COLO668 (cell line): ENCODE measurements at regions not wholly inside any gene's neighbourhood (a gene's known extent, or its start where the extent isn't known, plus 50 kb on each side); places are given as distances from the start of the nearest gene placed in this dataset.
"Not testable (repeated sequence)": the region's sequence is repeated elsewhere in the genome, so short reads cannot be mapped to it uniquely, and the experiment has no call there.

Experiments used
- DNase-seq: peaks from one replicate; lab custom pipeline; 2025; ENCODE audit not compliant: unreplicated experiment; lab: John Stamatoyannopoulos, UW

- DNase-seq, result no peak
These were observed 66.1 kb downstream of the FOXL3 start for GRCh38 chr7:356087-356486.

DNA sequence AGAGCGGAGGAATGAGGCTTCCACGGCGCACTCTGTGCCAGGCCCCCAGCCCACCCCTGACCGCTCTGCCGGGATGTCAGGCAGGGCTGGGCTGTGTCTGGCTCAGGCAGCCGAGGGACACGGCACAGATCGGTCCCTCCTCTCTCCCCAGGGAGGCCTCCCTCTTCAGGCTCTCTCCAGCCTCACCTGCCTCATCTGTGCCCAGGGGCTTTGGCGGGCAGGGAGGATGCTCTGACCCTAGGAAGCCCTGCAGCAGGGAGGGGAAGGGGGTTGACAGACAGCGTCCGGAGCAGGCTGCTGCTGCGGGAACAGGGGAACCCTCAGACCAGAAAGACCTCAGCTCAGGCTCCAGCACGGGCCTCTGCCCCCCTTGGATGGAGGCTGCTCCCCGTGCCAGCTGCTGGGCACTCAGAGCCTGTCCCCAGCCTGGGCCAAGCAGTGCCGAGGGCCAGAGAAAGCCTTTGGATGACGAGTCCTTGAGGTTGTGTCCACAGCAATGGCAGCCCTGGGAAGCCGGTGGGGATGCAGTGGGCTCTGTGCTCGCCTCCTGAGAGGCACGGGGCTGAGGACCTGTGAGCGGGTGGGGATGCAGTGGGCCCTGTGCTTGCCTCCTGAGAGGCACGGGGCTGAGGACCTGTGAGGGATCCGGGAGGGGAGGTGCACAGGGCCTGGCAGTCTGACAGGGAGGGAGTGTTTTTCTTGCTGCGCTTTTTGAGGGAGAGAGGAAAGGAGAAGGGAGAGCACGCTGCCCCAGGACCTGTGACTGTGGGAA, 66.9 kb downstream of the FOXL3 start:
- no peak for DNase-seq

GRCh38 chr7:357531-358209, 67.7 kb downstream of the FOXL3 start:
- DNase-seq, result no peak

DNA sequence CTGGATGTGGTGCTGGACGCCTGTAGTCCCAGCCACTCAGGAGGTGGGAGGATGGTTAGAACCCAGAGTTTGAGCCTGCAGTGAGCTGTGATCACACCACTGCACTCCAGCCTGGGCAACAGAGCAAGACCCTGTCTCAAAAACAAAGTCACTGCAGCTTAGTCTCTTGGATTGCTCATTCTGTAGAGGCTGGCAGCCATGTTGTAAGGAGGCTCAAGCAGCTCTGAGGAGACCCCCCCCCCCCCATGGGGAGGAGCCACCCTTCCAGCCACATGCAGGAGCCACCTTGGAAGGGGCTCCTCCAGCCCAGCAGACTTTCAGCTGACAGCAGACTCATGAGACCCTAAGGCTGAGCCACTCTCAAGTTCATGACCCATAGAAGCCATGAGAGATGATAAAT, 68.4 kb downstream of the FOXL3 start:
- DNase-seq, result no peak

DNA sequence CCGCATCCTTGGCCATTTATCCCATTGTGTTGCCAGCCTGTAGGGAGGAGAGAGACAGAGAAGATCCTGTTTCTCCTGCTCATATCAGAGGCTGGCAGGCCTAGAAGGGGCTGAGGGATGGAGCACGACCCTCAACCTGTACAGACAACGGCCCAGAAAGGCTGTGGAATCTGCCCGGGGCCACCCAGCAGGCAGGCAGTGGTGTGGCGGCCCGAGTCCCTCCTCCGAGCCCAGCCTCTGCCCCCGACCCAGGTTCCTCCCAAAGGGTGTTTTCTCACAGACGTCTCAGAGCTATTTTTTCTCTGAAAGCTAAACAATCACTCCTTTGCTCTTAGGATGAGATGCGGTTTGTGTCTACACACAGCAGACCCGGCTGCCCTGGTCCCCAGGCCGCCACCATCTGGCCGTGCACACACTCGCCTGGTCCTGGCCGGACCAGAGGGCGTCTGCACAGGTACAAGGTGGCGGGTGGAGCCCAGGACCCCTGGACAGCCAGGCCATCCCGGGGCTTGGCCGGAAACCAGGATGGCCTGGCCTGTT, 69.3 kb downstream of the FOXL3 start:
- DNase-seq, result no peak

DNA sequence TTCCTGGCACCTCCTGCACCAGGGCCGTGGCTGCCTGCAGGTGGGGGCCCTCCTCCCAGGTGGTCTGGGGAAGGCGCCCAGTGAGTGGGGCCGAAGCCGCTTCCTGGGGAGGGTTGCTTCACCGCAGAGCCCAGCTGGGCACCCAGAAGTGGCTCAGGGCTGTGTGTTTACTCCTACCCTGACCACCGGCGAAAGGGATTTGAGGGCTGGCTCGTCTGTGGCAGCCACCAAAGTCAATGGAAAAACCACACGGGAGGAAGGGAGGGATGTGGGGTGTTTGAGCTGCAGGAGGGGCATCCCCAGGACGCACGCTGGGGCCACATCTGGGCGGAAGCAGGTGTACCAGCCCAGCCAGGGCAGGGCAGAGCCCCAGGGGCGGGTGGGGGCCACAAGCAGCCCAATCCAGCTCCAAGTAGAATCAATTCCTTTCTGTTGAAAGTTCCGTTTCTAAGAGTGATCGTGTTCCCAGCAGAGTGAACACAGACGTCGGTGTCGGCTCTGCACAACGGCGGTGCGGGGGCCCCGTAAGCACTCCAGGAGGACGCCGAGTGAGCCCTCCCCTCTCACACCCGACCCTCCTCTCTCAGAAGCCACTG, 69.9 kb downstream of the FOXL3 start:
- DNase-seq, result no peak

DNA sequence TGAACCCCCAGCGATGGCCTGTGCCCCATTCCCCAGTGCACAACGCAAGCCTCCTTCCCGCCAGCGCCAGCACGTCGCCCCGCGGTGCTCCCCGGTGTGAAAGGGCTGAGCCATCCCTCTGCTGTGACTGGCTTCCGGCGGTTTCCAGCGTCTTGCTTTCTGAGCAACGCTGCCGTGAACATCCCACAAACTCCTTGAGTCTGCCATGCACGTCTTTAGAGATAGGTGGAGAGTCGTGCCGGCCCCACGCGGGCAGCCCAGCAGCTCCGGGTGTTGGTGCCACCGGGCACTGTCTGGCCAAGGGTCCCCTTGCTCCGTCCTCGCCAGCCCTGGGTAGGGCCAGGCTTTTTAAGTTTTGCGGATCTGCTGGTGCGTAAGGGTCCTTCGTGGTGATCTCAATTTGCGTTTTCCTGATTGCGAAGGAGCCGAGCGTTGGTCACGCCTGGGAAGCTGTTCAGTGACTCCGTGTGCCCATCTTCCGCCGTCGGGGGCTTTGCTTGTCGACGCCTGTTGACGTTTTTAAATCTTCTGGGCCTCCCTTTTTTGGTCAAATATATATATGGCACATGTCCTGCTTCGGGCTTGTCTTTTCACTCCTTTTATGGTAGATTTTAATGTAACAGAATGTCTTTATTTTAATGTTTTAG, 70.6 kb downstream of the FOXL3 start:
- DNase-seq, result no peak

DNA sequence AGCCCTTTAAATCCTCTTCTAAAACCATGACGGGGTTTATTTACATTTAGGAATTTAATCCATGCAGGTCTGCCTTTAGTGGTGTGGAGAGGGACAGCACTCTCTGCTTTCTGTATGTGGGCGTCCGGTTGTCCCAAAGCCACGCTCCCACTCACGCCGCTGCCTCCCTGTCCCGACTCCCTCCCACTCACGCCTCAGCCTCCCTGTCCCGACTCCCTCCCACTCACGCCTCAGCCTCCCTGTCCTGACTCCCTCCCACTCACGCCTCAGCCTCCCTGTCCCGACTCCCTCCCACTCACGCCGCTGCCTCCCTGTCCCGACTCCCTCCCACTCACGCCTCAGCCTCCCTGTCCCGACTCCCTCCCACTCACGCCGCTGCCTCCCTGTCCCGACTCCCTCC, 71.2 kb downstream of the FOXL3 start:
- not testable (repeated sequence) for DNase-seq

DNA sequence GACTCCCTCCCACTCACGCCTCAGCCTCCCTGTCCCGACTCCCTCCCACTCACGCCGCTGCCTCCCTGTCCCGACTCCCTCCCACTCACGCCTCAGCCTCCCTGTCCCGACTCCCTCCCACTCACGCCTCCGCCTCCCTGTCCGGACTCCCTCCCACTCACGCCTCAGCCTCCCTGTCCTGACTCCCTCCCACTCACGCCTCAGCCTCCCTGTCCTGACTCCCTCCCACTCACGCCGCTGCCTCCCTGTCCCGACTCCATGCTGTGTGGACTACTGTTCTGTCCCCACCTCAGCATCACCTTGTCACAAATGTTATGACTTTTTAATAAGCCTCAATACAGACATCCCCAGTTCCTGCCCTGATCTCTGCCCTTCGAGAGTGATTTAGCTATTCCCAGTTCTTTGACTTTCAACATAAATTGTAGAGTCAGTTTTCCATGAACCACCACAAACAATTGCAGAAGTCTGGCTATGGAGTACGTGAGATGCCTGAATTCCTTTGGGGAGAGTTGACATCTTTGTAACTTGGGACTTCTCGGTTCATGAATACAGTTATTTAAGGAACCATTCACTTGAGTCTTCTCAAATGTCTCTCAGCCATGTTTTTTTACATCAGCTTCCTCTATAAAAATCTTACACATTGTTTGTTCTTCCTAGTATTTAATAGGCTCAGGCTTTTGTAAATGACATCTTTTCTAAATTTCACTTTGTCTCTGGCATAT, 71.9 kb downstream of the FOXL3 start:
- no peak for DNase-seq

DNA sequence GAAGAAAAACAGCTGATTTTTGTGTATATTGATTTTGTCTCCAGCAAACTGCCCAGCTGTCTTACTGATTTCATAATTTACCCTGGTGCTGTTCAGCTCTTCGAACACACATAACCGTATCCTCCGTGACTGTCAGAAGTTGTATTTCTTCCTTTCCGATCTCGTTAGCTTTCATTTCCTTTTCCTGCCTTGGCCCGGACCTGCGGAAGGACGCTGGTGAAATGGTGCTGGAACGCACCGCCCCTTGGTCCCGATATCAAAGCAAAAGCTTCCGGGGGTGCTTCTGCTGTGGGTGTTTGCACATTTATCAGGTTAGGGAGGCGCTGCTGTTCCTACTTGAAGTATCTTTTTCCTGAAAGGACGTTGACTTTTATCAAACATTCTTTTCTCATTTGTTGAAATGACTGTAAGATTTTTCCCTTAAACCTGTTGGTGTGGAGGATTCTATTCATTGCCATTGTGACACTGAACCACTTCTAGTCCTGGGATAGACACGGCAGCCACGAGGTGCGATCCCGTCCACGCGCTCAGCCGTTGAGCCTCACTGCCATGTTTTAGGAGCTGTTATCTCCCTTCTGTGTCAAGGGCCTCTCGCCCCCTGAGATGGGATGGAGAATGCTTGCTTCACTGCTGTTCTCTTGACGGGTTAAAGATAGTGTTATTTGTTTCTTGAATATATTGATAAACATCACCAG, 72.6 kb downstream of the FOXL3 start:
- DNase-seq, result no peak

DNA sequence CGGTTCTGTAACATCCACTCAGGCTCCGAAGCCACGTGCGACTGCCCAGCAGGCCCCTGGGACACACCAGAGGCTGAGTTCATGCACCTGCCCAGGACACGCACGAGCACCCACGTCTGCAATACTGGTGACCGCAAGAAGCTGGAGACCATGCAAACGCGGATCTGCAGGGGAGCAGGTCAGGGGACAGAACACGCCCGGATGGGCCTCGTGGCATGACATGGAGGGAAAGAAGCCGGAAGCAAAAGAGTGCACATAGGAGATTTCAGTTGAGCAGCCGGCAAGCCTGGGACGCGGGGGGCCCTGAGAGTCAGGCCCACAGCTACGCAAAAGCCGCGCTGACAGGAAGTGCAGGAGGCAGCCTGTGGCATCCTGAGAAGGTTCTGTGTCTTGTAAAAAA, 73.7 kb downstream of the FOXL3 start:
- no peak for DNase-seq

DNA sequence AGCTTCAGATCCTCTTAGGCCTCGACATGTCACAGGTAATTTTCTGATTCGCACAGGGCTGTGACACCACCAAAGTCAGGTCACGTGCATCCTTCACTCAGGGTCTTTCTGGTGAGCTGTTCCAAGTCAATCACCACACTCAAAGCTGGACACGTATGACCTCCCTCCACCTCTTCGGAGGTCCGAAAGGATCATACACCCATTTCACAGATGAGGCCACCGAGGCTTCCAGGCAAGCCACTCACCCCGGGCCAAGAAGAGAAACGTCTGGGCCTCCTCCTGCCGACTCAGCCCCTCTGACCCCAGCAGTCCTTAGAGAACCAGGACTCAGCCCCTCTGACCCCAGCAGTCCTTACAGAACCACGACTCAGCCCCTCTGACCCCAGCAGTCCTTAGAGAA, 74.6 kb downstream of the FOXL3 start:
- DNase-seq, result no peak

- DNase-seq, result no peak
These were observed 75.6 kb downstream of the FOXL3 start for GRCh38 chr7:365593-365992.

DNA sequence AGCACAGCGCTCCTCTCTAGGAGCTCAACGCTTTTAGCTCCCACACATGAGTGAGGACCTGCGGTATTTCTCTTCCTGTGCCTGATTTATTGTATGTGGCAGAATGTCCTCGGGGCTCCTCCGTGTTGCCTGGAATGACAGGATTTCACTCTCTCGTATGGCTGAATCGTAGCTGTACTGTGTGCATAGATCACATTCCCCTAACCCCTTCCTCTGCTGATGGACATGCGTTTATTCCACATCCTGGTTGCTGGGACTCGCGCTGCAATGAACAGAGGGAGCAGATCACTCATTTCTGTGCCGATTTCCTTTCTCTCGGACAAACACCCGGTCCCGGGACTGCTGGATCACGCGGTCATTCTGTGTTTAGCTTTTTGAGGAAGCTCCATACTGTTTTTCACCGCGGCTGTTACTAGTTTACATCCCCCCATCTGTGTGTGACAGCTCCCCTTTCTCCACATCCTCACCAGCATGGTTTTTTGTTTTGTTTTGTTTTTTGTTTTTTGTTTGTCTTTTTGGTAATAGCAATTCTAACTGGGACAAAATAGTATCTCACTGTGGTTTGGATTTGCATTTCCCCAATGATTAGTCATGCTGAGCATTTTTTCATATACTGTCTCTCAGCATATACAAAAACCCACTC, 76.3 kb downstream of the FOXL3 start:
- DNase-seq, result no peak

GRCh38 chr7:367351-367901, 77.5 kb downstream of the FOXL3 start:
- DNase-seq, result no peak

- no peak for DNase-seq
These were observed 78.9 kb downstream of the FOXL3 start for GRCh38 chr7:368651-369475.

DNA sequence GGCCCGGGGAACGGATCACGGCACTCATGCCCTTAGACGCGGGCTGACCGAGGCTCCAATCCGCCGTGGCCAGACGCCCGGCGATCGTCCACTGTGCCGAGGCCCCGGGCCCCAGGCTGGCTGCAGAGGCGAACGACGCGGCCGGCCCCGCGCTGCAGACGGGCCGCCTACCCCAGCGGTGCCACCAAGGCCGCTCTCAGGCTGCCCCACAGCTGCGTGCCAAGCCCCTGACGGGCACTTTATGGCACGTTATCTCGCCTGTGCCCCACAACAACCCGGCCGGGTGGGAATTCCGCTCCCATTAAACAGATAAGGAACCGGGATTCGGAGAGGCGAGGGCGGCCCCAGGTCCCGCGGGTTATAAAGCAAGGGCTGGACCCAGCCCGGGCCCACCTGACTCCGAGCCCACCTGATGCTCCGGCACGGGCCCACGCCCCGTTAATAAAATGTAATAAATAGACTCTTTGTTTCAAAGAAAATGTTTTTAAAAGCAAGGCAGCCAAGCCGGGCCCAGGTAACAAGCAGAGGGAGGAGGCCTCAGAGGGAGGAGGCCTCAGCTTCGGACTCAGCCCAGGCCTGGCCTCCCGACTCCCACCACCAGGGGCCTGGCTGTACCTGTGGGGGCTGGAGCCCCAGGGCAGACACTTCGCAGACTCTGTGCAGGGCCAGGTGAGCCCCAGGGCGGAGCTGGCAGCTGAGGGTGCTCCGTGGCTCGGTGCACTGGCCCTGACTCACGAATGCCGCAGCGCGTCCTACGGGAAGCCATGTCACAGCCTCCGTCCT, 79.7 kb downstream of the FOXL3 start:
- no peak for DNase-seq

- DNase-seq, result no peak
These were observed 80.3 kb downstream of the FOXL3 start for GRCh38 chr7:370259-370625.
